ENCODE measurements at regions not wholly inside any gene's neighbourhood (a gene's known extent, or its start where the extent isn't known, plus 50 kb on each side); places are given as distances from the start of the nearest gene placed in this dataset.

- Histone ChIP-seq H3K9me3 (ENCODE audit: low read depth, low read length) (no peaks in the 10 kb centered on the region), H4K20me1 (ENCODE audit: insufficient read depth, low read length) (no peaks in the 10 kb centered on the region), H3K27me3 (ENCODE audit: insufficient read depth, low read length) (no peaks in the 10 kb centered on the region), H3K36me3 (ENCODE audit: insufficient read depth, low read length) (no peaks in the 10 kb centered on the region), H2AFZ (ENCODE audit: low read length) (no peak overlapping the region), H3K4me3 (ENCODE audit: insufficient read depth, low read length) (no peak overlapping the region), H3K27ac (ENCODE audit: low read depth, low read length) (no peak overlapping the region), H3K4me1 (ENCODE audit: insufficient read depth, low read length) (peaks cover 13% of the 10 kb centered on the region), H3K79me2 (ENCODE audit: insufficient read depth, low read length) (no peaks in the 10 kb centered on the region), H3K4me2 (ENCODE audit: insufficient read depth, low read length) (no peak overlapping the region)
- no peak for TF ChIP-seq CTCF (IDR thresholded peaks at IDR 0.05; ENCODE audit: extremely low read depth, low read depth, low read length)
- no peak for DNase-seq (ENCODE audit: insufficient read length, low spot score, missing footprints)
Observed at GRCh38 chr21:27653481-27653880, 686.6 kb upstream of the ADAMTS5 start.

- DNase-seq (ENCODE audit: insufficient read length, low spot score, missing footprints): no peak
- no peak overlapping the region for H3K4me2 ChIP-seq (ENCODE audit: insufficient read depth, low read length)
- no peaks in the 10 kb centered on the region for H3K9me3 ChIP-seq (ENCODE audit: low read depth, low read length)
- no peaks in the 10 kb centered on the region for H3K36me3 ChIP-seq (ENCODE audit: insufficient read depth, low read length)
- no peak overlapping the region for H2AFZ ChIP-seq (ENCODE audit: low read length)
- peak overlapping the region; percentile 93 for H3K27ac ChIP-seq (ENCODE audit: low read depth, low read length)
- no peaks in the 10 kb centered on the region for H4K20me1 ChIP-seq (ENCODE audit: insufficient read depth, low read length)
- peaks cover 38% of the 10 kb centered on the region for H3K4me1 ChIP-seq (ENCODE audit: insufficient read depth, low read length)
- no peaks in the 10 kb centered on the region for H3K79me2 ChIP-seq (ENCODE audit: insufficient read depth, low read length)
- H3K4me3 ChIP-seq (ENCODE audit: insufficient read depth, low read length): no peak overlapping the region
- no peaks in the 10 kb centered on the region for H3K27me3 ChIP-seq (ENCODE audit: insufficient read depth, low read length)
- TF ChIP-seq CTCF (IDR thresholded peaks at IDR 0.05; ENCODE audit: extremely low read depth, low read depth, low read length): no peak
Observed at GRCh38 chr21:27649762-27650161, 682.9 kb upstream of the ADAMTS5 start.

- no peak overlapping the region for H2AFZ ChIP-seq (ENCODE audit: low read length)
- no peak overlapping the region for H3K4me3 ChIP-seq (ENCODE audit: insufficient read depth, low read length)
- peak; percentile 77 for DNase-seq (ENCODE audit: insufficient read length, low spot score, missing footprints)
- peak overlapping the region; percentile 93 for H3K27ac ChIP-seq (ENCODE audit: low read depth, low read length)
- H3K4me1 ChIP-seq (ENCODE audit: insufficient read depth, low read length): peaks cover 38% of the 10 kb centered on the region
- H3K36me3 ChIP-seq (ENCODE audit: insufficient read depth, low read length): no peaks in the 10 kb centered on the region
- no peak for TF ChIP-seq CTCF (IDR thresholded peaks at IDR 0.05; ENCODE audit: extremely low read depth, low read depth, low read length)
- peak overlapping the region; percentile 8 for H3K4me2 ChIP-seq (ENCODE audit: insufficient read depth, low read length)
- H3K79me2 ChIP-seq (ENCODE audit: insufficient read depth, low read length): no peaks in the 10 kb centered on the region
- no peaks in the 10 kb centered on the region for H3K9me3 ChIP-seq (ENCODE audit: low read depth, low read length)
- H3K27me3 ChIP-seq (ENCODE audit: insufficient read depth, low read length): no peaks in the 10 kb centered on the region
- H4K20me1 ChIP-seq (ENCODE audit: insufficient read depth, low read length): no peaks in the 10 kb centered on the region
Observed at GRCh38 chr21:27649323-27649722, 682.4 kb upstream of the ADAMTS5 start.

- no peaks in the 10 kb centered on the region for H3K36me3 ChIP-seq (ENCODE audit: insufficient read depth, low read length)
- no peaks in the 10 kb centered on the region for H3K79me2 ChIP-seq (ENCODE audit: insufficient read depth, low read length)
- peak; percentile 21 for DNase-seq (ENCODE audit: insufficient read length, low spot score, missing footprints)
- H3K9me3 ChIP-seq (ENCODE audit: low read depth, low read length): no peaks in the 10 kb centered on the region
- H2AFZ ChIP-seq (ENCODE audit: low read length): no peak overlapping the region
- no peak for TF ChIP-seq CTCF (IDR thresholded peaks at IDR 0.05; ENCODE audit: extremely low read depth, low read depth, low read length)
- H3K27me3 ChIP-seq (ENCODE audit: insufficient read depth, low read length): no peaks in the 10 kb centered on the region
- peak overlapping the region; percentile 8 for H3K4me2 ChIP-seq (ENCODE audit: insufficient read depth, low read length)
- no peak overlapping the region for H3K4me3 ChIP-seq (ENCODE audit: insufficient read depth, low read length)
- H4K20me1 ChIP-seq (ENCODE audit: insufficient read depth, low read length): no peaks in the 10 kb centered on the region
- peaks cover 38% of the 10 kb centered on the region for H3K4me1 ChIP-seq (ENCODE audit: insufficient read depth, low read length)
- peak overlapping the region; percentile 93 for H3K27ac ChIP-seq (ENCODE audit: low read depth, low read length)
Observed at GRCh38 chr21:27648560-27648959, 681.7 kb upstream of the ADAMTS5 start.

All from osteoblast (primary cell).